ENCODE measurements at regions not wholly inside any gene's neighbourhood (a gene's known extent, or its start where the extent isn't known, plus 50 kb on each side); places are given as distances from the start of the nearest gene placed in this dataset.
A peak's percentile ranks its signal among the peaks of the same experiment; 100 is the strongest.
"Not testable (repeated sequence)": the region's sequence is repeated elsewhere in the genome, so short reads cannot be mapped to it uniquely, and the experiment has no call there.

GRCh38 chr5:9790276-9790675 lies 160.1 kb upstream of the TAS2R1 start:
- DNase-seq (ENCODE audit: low read depth in 2 of 2) = no peak

- DNase-seq (ENCODE audit: low read depth in 2 of 2) = no peak
Measured at GRCh38 chr5:9789777-9790176, 159.6 kb upstream of the TAS2R1 start.

- no peak for DNase-seq (ENCODE audit: low read depth in 2 of 2)
Measured at GRCh38 chr5:9787861-9788600, 157.9 kb upstream of the TAS2R1 start.

GRCh38 chr5:9786380-9787360 lies 156.5 kb upstream of the TAS2R1 start:
- DNase-seq (ENCODE audit: low read depth in 2 of 2) = no peak

- no peak for DNase-seq (ENCODE audit: low read depth in 2 of 2)
Measured at GRCh38 chr5:9785751-9786150, 155.6 kb upstream of the TAS2R1 start.

GRCh38 chr5:9784231-9784630 lies 154.1 kb upstream of the TAS2R1 start:
- DNase-seq (ENCODE audit: low read depth in 2 of 2) = no peak

- peak in 1 of 2 experiments; percentile 33 for DNase-seq (ENCODE audit: low read depth in 2 of 2)
Measured at GRCh38 chr5:9782826-9783560, 152.8 kb upstream of the TAS2R1 start.

- DNase-seq (ENCODE audit: low read depth in 2 of 2) = no peak
Measured at GRCh38 chr5:9781890-9782289, 151.7 kb upstream of the TAS2R1 start.

GRCh38 chr5:9781275-9781674 lies 151.1 kb upstream of the TAS2R1 start:
- DNase-seq (ENCODE audit: low read depth in 2 of 2) = no peak

- no peak for DNase-seq (ENCODE audit: low read depth in 2 of 2)
Measured at GRCh38 chr5:9780501-9780900, 150.3 kb upstream of the TAS2R1 start.

- peak; percentile 45 to 49 for DNase-seq (ENCODE audit: low read depth in 2 of 2)
Measured at GRCh38 chr5:9776525-9776924, 146.4 kb upstream of the TAS2R1 start.

GRCh38 chr5:9775339-9775738 lies 145.2 kb upstream of the TAS2R1 start:
- DNase-seq (ENCODE audit: low read depth in 2 of 2) = peak in 1 of 2 experiments; percentile 42

GRCh38 chr5:9774472-9775079 lies 144.4 kb upstream of the TAS2R1 start:
- peak; percentile 78 to 80 for DNase-seq (ENCODE audit: low read depth in 2 of 2)

GRCh38 chr5:9771079-9771478 lies 140.9 kb upstream of the TAS2R1 start:
- DNase-seq (ENCODE audit: low read depth in 2 of 2) = no peak

- DNase-seq (ENCODE audit: low read depth in 2 of 2) = no peak
Measured at GRCh38 chr5:9766581-9766980, 136.4 kb upstream of the TAS2R1 start.

- peak; percentile 51 to 52 for DNase-seq (ENCODE audit: low read depth in 2 of 2)
Measured at GRCh38 chr5:9765419-9766140, 135.4 kb upstream of the TAS2R1 start.

- DNase-seq (ENCODE audit: low read depth in 2 of 2) = no peak
Measured at GRCh38 chr5:9761706-9762105, 131.6 kb upstream of the TAS2R1 start.

GRCh38 chr5:9752670-9753069 lies 122.5 kb upstream of the TAS2R1 start:
- not testable (repeated sequence) for DNase-seq (ENCODE audit: low read depth in 2 of 2)

- no peak for DNase-seq (ENCODE audit: low read depth in 2 of 2)
Measured at GRCh38 chr5:9743507-9743906, 113.4 kb upstream of the TAS2R1 start.

GRCh38 chr5:9742848-9743247 lies 112.7 kb upstream of the TAS2R1 start:
- DNase-seq (ENCODE audit: low read depth in 2 of 2) = no peak

GRCh38 chr5:9739135-9739534 lies 109.0 kb upstream of the TAS2R1 start:
- no peak for DNase-seq (ENCODE audit: low read depth in 2 of 2)

All from fibroblast of skin of left quadriceps (primary cell).